ENCODE measurements at regions not wholly inside any gene's neighbourhood (a gene's known extent, or its start where the extent isn't known, plus 50 kb on each side); places are given as distances from the start of the nearest gene placed in this dataset.

DNA sequence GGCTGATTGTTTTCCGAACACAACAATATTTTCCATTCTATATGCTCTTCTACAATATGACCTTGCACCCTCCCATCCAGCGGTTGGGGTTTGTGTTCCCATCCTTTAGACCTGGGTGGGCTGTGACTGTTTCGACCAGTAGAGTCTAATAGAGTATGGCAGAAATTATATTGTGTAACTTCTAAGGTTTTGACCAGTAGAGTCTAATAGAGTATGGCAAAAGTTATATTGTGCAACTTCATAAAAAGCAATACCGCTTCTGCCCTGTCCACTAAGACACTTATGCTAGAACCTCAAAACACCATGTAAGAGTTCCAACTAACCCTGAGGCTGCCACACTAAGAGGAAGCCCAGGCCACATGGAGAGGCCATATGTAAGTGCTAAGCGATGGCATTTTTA, 719.7 kb upstream of the TBX3 start:
- TF ChIP-seq CBX5 (IDR thresholded peaks at IDR 0.05; ENCODE audit: borderline replicate concordance, low read depth), result no peak
- no peak for TF ChIP-seq U2AF2 (optimal IDR thresholded peaks at IDR 0.05; ENCODE audit: low read depth, low read length)
- TF ChIP-seq NFYB (IDR thresholded peaks at IDR 0.05; ENCODE audit: extremely low read depth, insufficient read length), result no peak
- no peak for TF ChIP-seq CTCF (IDR thresholded peaks at IDR 0.05 in 2 of 3, conservative IDR thresholded peaks at IDR 0.05 in 1 of 3; ENCODE audit: insufficient read depth in 2 of 3, low read depth in 1 of 3, low read length in 3 of 3)
- no peak for TF ChIP-seq FOSL1 (tag; conservative IDR thresholded peaks at IDR 0.05)
- TF ChIP-seq JUND (IDR thresholded peaks at IDR 0.05; ENCODE audit: borderline replicate concordance, low read depth, low read length), result no peak
- TF ChIP-seq JUND (tag; IDR thresholded peaks at IDR 0.05; ENCODE audit: borderline replicate concordance, low read depth, low read length), result no peak
- TF ChIP-seq ELF2 (CRISPR knock-in tag; IDR thresholded peaks at IDR 0.05), result no peak
- no peak for TF ChIP-seq JUN (IDR thresholded peaks at IDR 0.05; ENCODE audit: borderline replicate concordance, low read depth, low read length)
- TF ChIP-seq JUN (CRISPR knock-in tag; IDR thresholded peaks at IDR 0.05; ENCODE audit: borderline replicate concordance), result no peak
- no peak for TF ChIP-seq HNRNPK (IDR thresholded peaks at IDR 0.05; ENCODE audit: low read depth, low read length, poor library complexity, severe bottlenecking)
- no peak for TF ChIP-seq ZNF644 (tag; IDR thresholded peaks at IDR 0.05; ENCODE audit: low read depth)
- TF ChIP-seq, protein P1, sequence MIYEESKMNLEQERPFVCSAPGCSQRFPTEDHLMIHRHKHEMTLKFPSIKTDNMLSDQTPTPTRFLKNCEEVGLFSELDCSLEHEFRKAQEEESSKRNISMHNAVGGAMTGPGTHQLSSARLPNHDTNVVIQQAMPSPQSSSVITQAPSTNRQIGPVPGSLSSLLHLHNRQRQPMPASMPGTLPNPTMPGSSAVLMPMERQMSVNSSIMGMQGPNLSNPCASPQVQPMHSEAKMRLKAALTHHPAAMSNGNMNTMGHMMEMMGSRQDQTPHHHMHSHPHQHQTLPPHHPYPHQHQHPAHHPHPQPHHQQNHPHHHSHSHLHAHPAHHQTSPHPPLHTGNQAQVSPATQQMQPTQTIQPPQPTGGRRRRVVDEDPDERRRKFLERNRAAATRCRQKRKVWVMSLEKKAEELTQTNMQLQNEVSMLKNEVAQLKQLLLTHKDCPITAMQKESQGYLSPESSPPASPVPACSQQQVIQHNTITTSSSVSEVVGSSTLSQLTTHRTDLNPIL (CRISPR knock-in tag; IDR thresholded peaks at IDR 0.05), result no peak
- no peak for TF ChIP-seq RAD21 (CRISPR knock-in tag; conservative IDR thresholded peaks at IDR 0.05 in 1 of 2, IDR thresholded peaks at IDR 0.05 in 1 of 2)

Measured in K562 (cell line).